HEK293 (cell line): ENCODE measurements at regions not wholly inside any gene's neighbourhood (a gene's known extent, or its start where the extent isn't known, plus 50 kb on each side); places are given as distances from the start of the nearest gene placed in this dataset.

Experiments
- CTCF ChIP-seq: fragments of 450-650 bp; formaldehyde crosslinking; IDR thresholded peaks from 2 replicates; pipeline ENCODE4 v1.5.1; 2016; ENCODE audit warnings: missing biosample characterization, missing genetic modification characterization
- REST ChIP-seq: fragments of 450-650 bp; formaldehyde crosslinking; IDR thresholded peaks from 2 replicates; pipeline ENCODE4 v1.5.1; 2016; ENCODE audit warnings: missing biosample characterization, missing genetic modification characterization
- SP3 ChIP-seq: fragments of 450-650 bp; formaldehyde crosslinking; IDR thresholded peaks from 2 replicates; pipeline ENCODE4 v1.5.1; 2016; ENCODE audit warnings: missing biosample characterization, missing genetic modification characterization
- ZBTB6 ChIP-seq: fragments of 450-650 bp; formaldehyde crosslinking; IDR thresholded peaks from 2 replicates; pipeline ENCODE4 v1.5.1; 2017; ENCODE audit warnings: missing biosample characterization, missing genetic modification characterization

GRCh38 chr4:24369507-24370029 lies 214.8 kb downstream of the DHX15 start:
- TF ChIP-seq CTCF (tag by site-specific recombination) (no peak), SP3 (tag by site-specific recombination) (no peak), REST (tag by site-specific recombination) (no peak), ZBTB6 (tag by site-specific recombination) (no peak)
